ENCODE measurements at regions not wholly inside any gene's neighbourhood (a gene's known extent, or its start where the extent isn't known, plus 50 kb on each side); places are given as distances from the start of the nearest gene placed in this dataset.

GRCh38 chr2:30310371-30310770 is 79.0 kb downstream of the LBH start:
- H3K4me3 Mint-ChIP-seq, result no peak overlapping the region
- H3K4me1 Mint-ChIP-seq (ENCODE audit: low read depth), result peaks cover 65% of the 10 kb centered on the region
- peak overlapping the region; percentile 54 for H3K27ac Mint-ChIP-seq
- peaks cover 14% of the 10 kb centered on the region for H3K9me3 Mint-ChIP-seq
- H3K27me3 Mint-ChIP-seq, result no peaks in the 10 kb centered on the region
- no peaks in the 10 kb centered on the region for H3K36me3 Mint-ChIP-seq (ENCODE audit: low read depth)

GRCh38 chr2:30310955-30311354 is 79.6 kb downstream of the LBH start:
- H3K4me1 Mint-ChIP-seq (ENCODE audit: low read depth), result peaks cover 65% of the 10 kb centered on the region
- peaks cover 14% of the 10 kb centered on the region for H3K9me3 Mint-ChIP-seq
- H3K27ac Mint-ChIP-seq, result peak overlapping the region; percentile 54
- H3K4me3 Mint-ChIP-seq, result no peak overlapping the region
- H3K36me3 Mint-ChIP-seq (ENCODE audit: low read depth), result no peaks in the 10 kb centered on the region
- no peaks in the 10 kb centered on the region for H3K27me3 Mint-ChIP-seq

- Mint-ChIP-seq H3K36me3 (ENCODE audit: low read depth) (no peaks in the 10 kb centered on the region), H3K4me1 (ENCODE audit: low read depth) (peaks cover 67% of the 10 kb centered on the region), H3K27ac (no peak overlapping the region), H3K27me3 (no peaks in the 10 kb centered on the region), H3K9me3 (peaks cover 14% of the 10 kb centered on the region), H3K4me3 (no peak overlapping the region)
Measured at GRCh38 chr2:30311711-30312110, 80.4 kb downstream of the LBH start.

- H3K27ac Mint-ChIP-seq, result no peak overlapping the region
- no peak overlapping the region for H3K4me3 Mint-ChIP-seq
Measured at GRCh38 chr2:30312916-30313315, 81.6 kb downstream of the LBH start.

GRCh38 chr2:30314981-30315380 is 83.6 kb downstream of the LBH start:
- Mint-ChIP-seq H3K36me3 (ENCODE audit: low read depth) (no peaks in the 10 kb centered on the region), H3K4me3 (no peak overlapping the region), H3K27ac (peak overlapping the region; percentile 3), H3K9me3 (peaks cover 8% of the 10 kb centered on the region), H3K27me3 (no peaks in the 10 kb centered on the region), H3K4me1 (ENCODE audit: low read depth) (peaks cover 53% of the 10 kb centered on the region)

More at GRCh38 chr2:30312916-30313315, 81.6 kb downstream of the LBH start:
- Mint-ChIP-seq H3K9me3 (peaks cover 10% of the 10 kb centered on the region), H3K4me1 (ENCODE audit: low read depth) (peaks cover 62% of the 10 kb centered on the region), H3K36me3 (ENCODE audit: low read depth) (no peaks in the 10 kb centered on the region), H3K27me3 (no peaks in the 10 kb centered on the region)

GRCh38 chr2:30315391-30316063 is 84.2 kb downstream of the LBH start:
- H3K4me3 Mint-ChIP-seq, result no peak overlapping the region

GRCh38 chr2:30316408-30316807 is 85.1 kb downstream of the LBH start:
- Mint-ChIP-seq H3K4me3 (no peak overlapping the region), H3K36me3 (ENCODE audit: low read depth) (no peaks in the 10 kb centered on the region), H3K27ac (peak overlapping the region; percentile 27), H3K27me3 (no peaks in the 10 kb centered on the region), H3K4me1 (ENCODE audit: low read depth) (peaks cover 47% of the 10 kb centered on the region), H3K9me3 (peaks cover 8% of the 10 kb centered on the region)

More at GRCh38 chr2:30315391-30316063, 84.2 kb downstream of the LBH start:
- Mint-ChIP-seq H3K27ac (peak overlapping the region; percentile 82), H3K4me1 (ENCODE audit: low read depth) (peaks cover 48% of the 10 kb centered on the region), H3K36me3 (ENCODE audit: low read depth) (no peaks in the 10 kb centered on the region), H3K27me3 (no peaks in the 10 kb centered on the region), H3K9me3 (peaks cover 8% of the 10 kb centered on the region)

- H3K4me1 Mint-ChIP-seq (ENCODE audit: low read depth), result peaks cover 42% of the 10 kb centered on the region
- H3K4me3 Mint-ChIP-seq, result no peak overlapping the region
- H3K27ac Mint-ChIP-seq, result peak overlapping the region; percentile 1
- H3K27me3 Mint-ChIP-seq, result no peaks in the 10 kb centered on the region
- H3K9me3 Mint-ChIP-seq, result peaks cover 8% of the 10 kb centered on the region
- no peaks in the 10 kb centered on the region for H3K36me3 Mint-ChIP-seq (ENCODE audit: low read depth)
Measured at GRCh38 chr2:30318987-30319782, 87.9 kb downstream of the LBH start.

- Mint-ChIP-seq H3K27ac (no peak overlapping the region), H3K4me3 (no peak overlapping the region), H3K27me3 (no peaks in the 10 kb centered on the region), H3K36me3 (ENCODE audit: low read depth) (no peaks in the 10 kb centered on the region), H3K4me1 (ENCODE audit: low read depth) (peaks cover 40% of the 10 kb centered on the region), H3K9me3 (no peaks in the 10 kb centered on the region)
Measured at GRCh38 chr2:30321466-30321865, 90.1 kb downstream of the LBH start.

GRCh38 chr2:30323499-30323898 is 92.2 kb downstream of the LBH start:
- peaks cover 35% of the 10 kb centered on the region for H3K4me1 Mint-ChIP-seq (ENCODE audit: low read depth)
- H3K27ac Mint-ChIP-seq, result no peak overlapping the region
- H3K27me3 Mint-ChIP-seq, result no peaks in the 10 kb centered on the region
- H3K9me3 Mint-ChIP-seq, result no peaks in the 10 kb centered on the region
- no peak overlapping the region for H3K4me3 Mint-ChIP-seq
- no peaks in the 10 kb centered on the region for H3K36me3 Mint-ChIP-seq (ENCODE audit: low read depth)

- Mint-ChIP-seq H3K4me1 (ENCODE audit: low read depth) (peaks cover 35% of the 10 kb centered on the region), H3K27ac (no peak overlapping the region), H3K9me3 (no peaks in the 10 kb centered on the region), H3K4me3 (no peak overlapping the region), H3K36me3 (ENCODE audit: low read depth) (no peaks in the 10 kb centered on the region), H3K27me3 (no peaks in the 10 kb centered on the region)
Measured at GRCh38 chr2:30324245-30324908, 93.0 kb downstream of the LBH start.

- Mint-ChIP-seq H3K27ac (peak overlapping the region; percentile 77), H3K4me3 (no peak overlapping the region), H3K4me1 (ENCODE audit: low read depth) (peaks cover 35% of the 10 kb centered on the region), H3K36me3 (ENCODE audit: low read depth) (no peaks in the 10 kb centered on the region), H3K9me3 (no peaks in the 10 kb centered on the region), H3K27me3 (no peaks in the 10 kb centered on the region)
Measured at GRCh38 chr2:30325600-30326328, 94.4 kb downstream of the LBH start.

- Mint-ChIP-seq H3K27me3 (no peaks in the 10 kb centered on the region), H3K36me3 (ENCODE audit: low read depth) (no peaks in the 10 kb centered on the region), H3K4me1 (ENCODE audit: low read depth) (peaks cover 35% of the 10 kb centered on the region), H3K27ac (no peak overlapping the region), H3K9me3 (peaks cover 4% of the 10 kb centered on the region), H3K4me3 (no peak overlapping the region)
Measured at GRCh38 chr2:30326497-30326896, 95.2 kb downstream of the LBH start.

GRCh38 chr2:30331038-30331437 is 99.7 kb downstream of the LBH start:
- H3K27me3 Mint-ChIP-seq, result no peaks in the 10 kb centered on the region
- H3K36me3 Mint-ChIP-seq (ENCODE audit: low read depth), result no peaks in the 10 kb centered on the region
- H3K4me3 Mint-ChIP-seq, result no peak overlapping the region
- H3K4me1 Mint-ChIP-seq (ENCODE audit: low read depth), result peaks cover 58% of the 10 kb centered on the region
- H3K9me3 Mint-ChIP-seq, result peaks cover 11% of the 10 kb centered on the region
- no peak overlapping the region for H3K27ac Mint-ChIP-seq
